ENCODE measurements at regions not wholly inside any gene's neighbourhood (a gene's known extent, or its start where the extent isn't known, plus 50 kb on each side); places are given as distances from the start of the nearest gene placed in this dataset.
A peak's percentile ranks its signal among the peaks of the same experiment; 100 is the strongest.

DNA sequence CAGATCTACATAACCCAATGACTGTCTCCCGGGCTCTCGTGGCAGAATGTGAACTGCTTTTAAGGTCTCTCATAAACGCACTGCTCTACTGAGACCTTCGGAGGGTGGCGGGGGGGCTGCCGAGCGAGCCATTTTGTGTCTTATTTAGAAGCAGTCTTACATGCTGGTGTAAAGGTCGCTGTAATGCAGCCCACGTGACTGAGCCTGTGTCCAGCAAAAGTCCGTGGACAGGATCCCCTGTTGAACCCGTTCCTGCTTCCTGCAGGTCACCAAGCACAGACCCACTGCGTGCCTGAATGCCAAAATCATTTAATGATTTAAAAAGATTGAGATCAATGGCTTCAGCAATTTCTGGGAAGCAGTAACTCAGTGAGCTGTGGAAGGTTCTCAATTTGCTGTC lies 415.9 kb downstream of the BCOR start:
- intact Hi-C loops (cut with micrococcal nuclease), result no loop called here
- TF ChIP-seq, protein P1, sequence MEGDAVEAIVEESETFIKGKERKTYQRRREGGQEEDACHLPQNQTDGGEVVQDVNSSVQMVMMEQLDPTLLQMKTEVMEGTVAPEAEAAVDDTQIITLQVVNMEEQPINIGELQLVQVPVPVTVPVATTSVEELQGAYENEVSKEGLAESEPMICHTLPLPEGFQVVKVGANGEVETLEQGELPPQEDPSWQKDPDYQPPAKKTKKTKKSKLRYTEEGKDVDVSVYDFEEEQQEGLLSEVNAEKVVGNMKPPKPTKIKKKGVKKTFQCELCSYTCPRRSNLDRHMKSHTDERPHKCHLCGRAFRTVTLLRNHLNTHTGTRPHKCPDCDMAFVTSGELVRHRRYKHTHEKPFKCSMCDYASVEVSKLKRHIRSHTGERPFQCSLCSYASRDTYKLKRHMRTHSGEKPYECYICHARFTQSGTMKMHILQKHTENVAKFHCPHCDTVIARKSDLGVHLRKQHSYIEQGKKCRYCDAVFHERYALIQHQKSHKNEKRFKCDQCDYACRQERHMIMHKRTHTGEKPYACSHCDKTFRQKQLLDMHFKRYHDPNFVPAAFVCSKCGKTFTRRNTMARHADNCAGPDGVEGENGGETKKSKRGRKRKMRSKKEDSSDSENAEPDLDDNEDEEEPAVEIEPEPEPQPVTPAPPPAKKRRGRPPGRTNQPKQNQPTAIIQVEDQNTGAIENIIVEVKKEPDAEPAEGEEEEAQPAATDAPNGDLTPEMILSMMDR (IDR thresholded peaks at IDR 0.05), result no peak
- H3K36me3 ChIP-seq (ENCODE audit: control insufficient read depth, insufficient read depth, low read length), result no peaks in the 10 kb centered on the region
- Mint-ChIP-seq H3K27ac (no peak overlapping the region), H3K4me1 (no peaks in the 10 kb centered on the region), H3K4me3 (no peak overlapping the region), H3K36me3 (no peaks in the 10 kb centered on the region), H3K9me3 (no peaks in the 10 kb centered on the region), H3K27me3 (ENCODE audit: low read depth in 2 of 2) (peaks cover 5 to 6% of the 10 kb centered on the region in 2 donors)
- H3K9me3 ChIP-seq (ENCODE audit: control insufficient read depth, insufficient read depth, low read length), result no peaks in the 10 kb centered on the region
- no peaks in the 10 kb centered on the region for H3K4me1 ChIP-seq (ENCODE audit: control insufficient read depth, insufficient read depth, low read length)
- H3K27ac ChIP-seq (ENCODE audit: low read length), result no peak overlapping the region
- no peak for ATAC-seq
- WGBS (ENCODE audit: insufficient coverage), result 93% methylated on average over 12 of the region's 12 CpGs
- no peaks in the 10 kb centered on the region for H3K27me3 ChIP-seq (ENCODE audit: control insufficient read depth, insufficient read depth, low read length)
- DNase-seq, result no peak
- H3K4me3 ChIP-seq (ENCODE audit: low read length), result no peak overlapping the region

DNA sequence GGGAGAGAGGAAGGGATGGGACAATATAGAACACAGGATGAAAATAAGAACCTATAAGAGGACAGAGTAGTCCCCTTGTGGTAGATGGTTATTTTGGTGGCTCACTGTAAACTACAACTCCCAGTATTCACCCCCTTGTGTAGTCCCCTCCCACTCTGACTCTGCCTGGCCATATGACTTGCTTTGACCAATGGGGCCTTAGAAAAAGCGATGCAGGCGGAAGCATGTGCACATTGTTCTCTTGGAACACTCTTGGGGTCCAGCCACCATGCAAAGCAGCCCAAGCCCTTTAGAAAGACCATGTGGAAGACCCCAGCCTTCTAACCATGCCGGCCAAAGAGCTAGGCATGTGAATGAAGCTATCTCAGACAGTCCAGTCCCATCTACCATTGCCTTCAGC lies 415.0 kb downstream of the BCOR start:
- 93% methylated on average over 3 of the region's 3 CpGs for WGBS (ENCODE audit: insufficient coverage)
- no peaks in the 10 kb centered on the region for H3K36me3 ChIP-seq (ENCODE audit: control insufficient read depth, insufficient read depth, low read length)

DNA sequence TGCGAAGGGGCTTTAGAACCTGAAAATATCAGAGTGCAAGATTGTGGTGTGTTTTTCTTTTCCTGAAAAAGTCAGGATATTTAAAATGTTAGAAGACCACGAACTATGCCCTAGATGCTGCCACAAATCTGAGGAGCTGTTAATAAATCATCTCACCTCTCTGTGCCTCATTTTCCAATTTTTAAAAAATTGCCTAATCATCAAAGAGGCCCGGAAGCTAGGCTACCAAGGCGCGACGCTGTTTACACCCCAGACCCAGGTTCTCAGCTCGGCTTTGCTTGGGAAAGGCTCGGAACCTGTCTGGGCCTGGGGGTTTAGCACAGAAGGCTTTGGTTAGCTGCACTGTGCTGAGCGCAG lies 409.6 kb downstream of the BCOR start:
- intact Hi-C loops (cut with micrococcal nuclease), result no loop called here
- Histone ChIP-seq H3K27me3 (ENCODE audit: control insufficient read depth, insufficient read depth, low read length) (peaks cover 3% of the 10 kb centered on the region), H3K36me3 (ENCODE audit: control insufficient read depth, insufficient read depth, low read length) (no peaks in the 10 kb centered on the region), H3K9me3 (ENCODE audit: control insufficient read depth, insufficient read depth, low read length) (no peaks in the 10 kb centered on the region), H3K4me1 (ENCODE audit: control insufficient read depth, insufficient read depth, low read length) (peaks cover 3% of the 10 kb centered on the region), H3K27ac (ENCODE audit: low read length) (no peak overlapping the region), H3K4me3 (ENCODE audit: low read length) (no peak overlapping the region)
- ATAC-seq, result no peak
- TF ChIP-seq, protein P1 (IDR thresholded peaks at IDR 0.05), result no peak
- WGBS (ENCODE audit: insufficient coverage), result 31% methylated on average over 8 of the region's 9 CpGs
- Mint-ChIP-seq H3K4me3 (no peak overlapping the region), H3K9me3 (no peaks in the 10 kb centered on the region), H3K27ac (no peak overlapping the region), H3K27me3 (ENCODE audit: low read depth in 2 of 2) (peaks cover 21 to 38% of the 10 kb centered on the region in 2 donors), H3K4me1 (no peaks in the 10 kb centered on the region), H3K36me3 (no peaks in the 10 kb centered on the region)
- DNase-seq, result no peak

More for the DNA sequence above, 415.0 kb downstream of the BCOR start:
- ATAC-seq (no peak), DNase-seq (no peak)
- no peaks in the 10 kb centered on the region for H3K9me3 ChIP-seq (ENCODE audit: control insufficient read depth, insufficient read depth, low read length)
- TF ChIP-seq, protein P1 (IDR thresholded peaks at IDR 0.05), result no peak
- Mint-ChIP-seq H3K9me3 (no peaks in the 10 kb centered on the region), H3K4me3 (no peak overlapping the region), H3K36me3 (no peaks in the 10 kb centered on the region), H3K4me1 (no peaks in the 10 kb centered on the region), H3K27me3 (ENCODE audit: low read depth in 2 of 2) (peaks cover 5 to 6% of the 10 kb centered on the region in 2 donors), H3K27ac (no peak overlapping the region)
- H3K4me3 ChIP-seq (ENCODE audit: low read length), result no peak overlapping the region
- H3K4me1 ChIP-seq (ENCODE audit: control insufficient read depth, insufficient read depth, low read length), result no peaks in the 10 kb centered on the region
- H3K27me3 ChIP-seq (ENCODE audit: control insufficient read depth, insufficient read depth, low read length), result no peaks in the 10 kb centered on the region
- intact Hi-C loops (cut with micrococcal nuclease), result no loop called here
- H3K27ac ChIP-seq (ENCODE audit: low read length), result no peak overlapping the region

DNA sequence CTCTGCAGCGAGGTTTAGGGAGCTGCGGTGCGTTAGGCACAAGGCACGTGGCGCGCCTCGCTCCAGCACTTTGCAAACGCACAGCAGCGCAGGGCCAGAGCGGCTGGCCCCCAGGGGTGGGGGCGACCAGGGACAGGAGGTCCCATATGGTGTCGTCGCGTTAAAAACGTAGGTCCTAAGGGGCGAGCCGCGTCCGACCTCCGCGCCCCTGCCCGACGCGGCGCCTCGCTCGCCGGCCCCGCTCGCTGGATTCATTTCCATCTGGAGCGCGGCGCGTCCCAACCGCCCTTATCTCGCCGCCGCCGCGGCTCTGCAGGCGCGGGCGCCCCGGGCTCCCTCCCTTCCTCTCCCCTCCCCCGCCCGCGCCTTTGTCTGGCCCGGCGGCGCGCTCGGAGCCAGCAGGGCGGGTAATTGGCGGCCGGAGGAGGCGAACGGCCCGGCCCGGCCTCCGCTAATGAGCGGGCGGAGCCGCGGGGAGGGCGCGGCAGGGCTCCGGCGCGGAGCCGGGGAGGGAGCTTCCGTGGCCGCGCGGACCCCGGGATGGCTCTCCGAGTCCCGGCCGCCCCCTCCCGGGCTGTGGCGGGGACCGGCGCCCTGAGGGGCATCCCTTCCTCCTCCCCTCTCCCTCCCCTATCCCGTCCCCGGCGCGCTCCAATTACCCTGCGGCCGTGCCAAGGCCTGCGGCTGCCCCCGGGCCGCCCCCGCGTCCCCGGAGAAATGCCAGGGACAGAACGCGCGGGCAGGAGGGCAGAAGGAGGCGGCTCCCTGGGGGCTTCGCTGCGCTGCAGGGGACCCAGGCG lies 409.0 kb downstream of the BCOR start:
- WGBS (ENCODE audit: insufficient coverage), result under 1% methylated on average over 98 of the region's 101 CpGs
- H3K4me1 Mint-ChIP-seq, result no peaks in the 10 kb centered on the region
- intact Hi-C loops (cut with micrococcal nuclease), result no loop called here
- H3K27ac Mint-ChIP-seq, result no peak overlapping the region
- H3K27me3 Mint-ChIP-seq (ENCODE audit: low read depth in 2 of 2), result peaks cover 21 to 40% of the 10 kb centered on the region in 2 donors
- no peak overlapping the region for H3K4me3 ChIP-seq (ENCODE audit: low read length)
- no peaks in the 10 kb centered on the region for H3K9me3 ChIP-seq (ENCODE audit: control insufficient read depth, insufficient read depth, low read length)
- H3K36me3 Mint-ChIP-seq, result no peaks in the 10 kb centered on the region
- DNase-seq (peak in 1 of 2 donors; percentile 9), ATAC-seq (no peak)
- peaks cover 3% of the 10 kb centered on the region for H3K27me3 ChIP-seq (ENCODE audit: control insufficient read depth, insufficient read depth, low read length)
- TF ChIP-seq, protein P1 (IDR thresholded peaks at IDR 0.05), result no peak
- H3K4me1 ChIP-seq (ENCODE audit: control insufficient read depth, insufficient read depth, low read length), result peaks cover 3% of the 10 kb centered on the region
- no peaks in the 10 kb centered on the region for H3K36me3 ChIP-seq (ENCODE audit: control insufficient read depth, insufficient read depth, low read length)
- H3K4me3 Mint-ChIP-seq, result no peak overlapping the region
- no peak overlapping the region for H3K27ac ChIP-seq (ENCODE audit: low read length)
- H3K9me3 Mint-ChIP-seq, result no peaks in the 10 kb centered on the region

Measured in natural killer cell (primary cell).